ENCODE measurements at regions not wholly inside any gene's neighbourhood (a gene's known extent, or its start where the extent isn't known, plus 50 kb on each side); places are given as distances from the start of the nearest gene placed in this dataset.

- Histone ChIP-seq H3K4me3 (ENCODE audit: control insufficient read depth in 1 of 7, extremely low read depth in 1 of 7, insufficient read depth in 4 of 7, low read depth in 2 of 7, low read length in 6 of 7) (no peak overlapping the region), H3K27ac (ENCODE audit: insufficient read depth in 1 of 2, low read depth in 1 of 2, low read length in 2 of 2, poor library complexity in 1 of 2, severe bottlenecking in 2 of 2) (no peak overlapping the region), H3K36me3 (ENCODE audit: control insufficient read depth in 4 of 4, insufficient read depth in 4 of 4, low read length in 3 of 4) (no peaks in the 10 kb centered on the region), H3K27me3 (replicated peaks in 2 of 5; ENCODE audit: control insufficient read depth in 4 of 5, insufficient read depth in 5 of 5, low read length in 4 of 5) (no peaks in the 10 kb centered on the region), H3K4me1 (ENCODE audit: control extremely low read depth in 1 of 4, control insufficient read depth in 4 of 4, insufficient read depth in 4 of 4, low read length in 3 of 4) (peaks cover 0 to 19% (median 11%) of the 10 kb centered on the region in 4 experiments), H3K9me3 (ENCODE audit: control extremely low read depth in 1 of 5, control insufficient read depth in 4 of 5, insufficient read depth in 2 of 5, low read depth in 1 of 5, low read length in 4 of 5) (no peaks in the 10 kb centered on the region)
- 98% methylated on average over 10 of the region's 10 CpGs for WGBS (ENCODE audit: insufficient coverage)
- CTCF ChIA-PET: no interaction called here
- POLR2A ChIA-PET: no interaction called here
- no peak for DNase-seq
Measured at GRCh38 chr6:108739496-108740330, 108.5 kb upstream of the ARMC2 start.

- ChIA-PET POLR2A (no interaction called here), CTCF (interaction anchor here (0.7 to 1.3 kb wide), 4 partner anchors 9 to 169 kb away, joined by 3 to 5 read pairs (median 3); no protein-coding TSS in a partner anchor)
- H3K4me1 ChIP-seq (ENCODE audit: control extremely low read depth in 1 of 4, control insufficient read depth in 4 of 4, insufficient read depth in 4 of 4, low read length in 3 of 4): peaks cover 0 to 19% (median 11%) of the 10 kb centered on the region in 4 experiments
- H3K27ac ChIP-seq (ENCODE audit: insufficient read depth in 1 of 2, low read depth in 1 of 2, low read length in 2 of 2, poor library complexity in 1 of 2, severe bottlenecking in 2 of 2): no peak overlapping the region
- DNase-seq: no peak
- H3K9me3 ChIP-seq (ENCODE audit: control extremely low read depth in 1 of 5, control insufficient read depth in 4 of 5, insufficient read depth in 2 of 5, low read depth in 1 of 5, low read length in 4 of 5): no peaks in the 10 kb centered on the region
- peak overlapping the region in 2 of 7 experiments; percentile 2 to 36 for H3K4me3 ChIP-seq (ENCODE audit: control insufficient read depth in 1 of 7, extremely low read depth in 1 of 7, insufficient read depth in 4 of 7, low read depth in 2 of 7, low read length in 6 of 7)
- no peaks in the 10 kb centered on the region for H3K36me3 ChIP-seq (ENCODE audit: control insufficient read depth in 4 of 4, insufficient read depth in 4 of 4, low read length in 3 of 4)
- H3K27me3 ChIP-seq (replicated peaks in 2 of 5; ENCODE audit: control insufficient read depth in 4 of 5, insufficient read depth in 5 of 5, low read length in 4 of 5): no peaks in the 10 kb centered on the region
- WGBS (ENCODE audit: insufficient coverage): 100% methylated on average over 1 of the region's 9 CpGs
Measured at GRCh38 chr6:108741331-108741989, 106.8 kb upstream of the ARMC2 start.

- peaks cover 0 to 19% (median 10%) of the 10 kb centered on the region in 4 experiments for H3K4me1 ChIP-seq (ENCODE audit: control extremely low read depth in 1 of 4, control insufficient read depth in 4 of 4, insufficient read depth in 4 of 4, low read length in 3 of 4)
- H3K9me3 ChIP-seq (ENCODE audit: control extremely low read depth in 1 of 5, control insufficient read depth in 4 of 5, insufficient read depth in 2 of 5, low read depth in 1 of 5, low read length in 4 of 5): no peaks in the 10 kb centered on the region
- H3K27ac ChIP-seq (ENCODE audit: insufficient read depth in 1 of 2, low read depth in 1 of 2, low read length in 2 of 2, poor library complexity in 1 of 2, severe bottlenecking in 2 of 2): no peak overlapping the region
- H3K4me3 ChIP-seq (ENCODE audit: control insufficient read depth in 1 of 7, extremely low read depth in 1 of 7, insufficient read depth in 4 of 7, low read depth in 2 of 7, low read length in 6 of 7): peak overlapping the region in 2 of 7 experiments; percentile 2 to 36
- DNase-seq: peak; percentile 71 to 93 (median 90)
- ChIA-PET POLR2A (no interaction called here), CTCF (no interaction called here)
- WGBS (ENCODE audit: insufficient coverage): 29% methylated on average over 2 of the region's 2 CpGs
- H3K36me3 ChIP-seq (ENCODE audit: control insufficient read depth in 4 of 4, insufficient read depth in 4 of 4, low read length in 3 of 4): no peaks in the 10 kb centered on the region
- H3K27me3 ChIP-seq (replicated peaks in 2 of 5; ENCODE audit: control insufficient read depth in 4 of 5, insufficient read depth in 5 of 5, low read length in 4 of 5): no peaks in the 10 kb centered on the region
Measured at GRCh38 chr6:108742041-108742440, 106.2 kb upstream of the ARMC2 start.

GRCh38 chr6:108744244-108744972 is 103.8 kb upstream of the ARMC2 start:
- no peak overlapping the region for H3K27ac ChIP-seq (ENCODE audit: insufficient read depth in 1 of 2, low read depth in 1 of 2, low read length in 2 of 2, poor library complexity in 1 of 2, severe bottlenecking in 2 of 2)
- no peaks in the 10 kb centered on the region for H3K27me3 ChIP-seq (replicated peaks in 2 of 5; ENCODE audit: control insufficient read depth in 4 of 5, insufficient read depth in 5 of 5, low read length in 4 of 5)
- CTCF ChIA-PET: no interaction called here
- no peak overlapping the region for H3K4me3 ChIP-seq (ENCODE audit: control insufficient read depth in 1 of 7, extremely low read depth in 1 of 7, insufficient read depth in 4 of 7, low read depth in 2 of 7, low read length in 6 of 7)
- 96% methylated on average over 4 of the region's 8 CpGs for WGBS (ENCODE audit: insufficient coverage)
- POLR2A ChIA-PET: interaction anchor here (0.6 kb wide), 1 partner anchor 19 kb away, joined by 3 read pairs; no protein-coding TSS in a partner anchor
- no peaks in the 10 kb centered on the region for H3K36me3 ChIP-seq (ENCODE audit: control insufficient read depth in 4 of 4, insufficient read depth in 4 of 4, low read length in 3 of 4)
- DNase-seq: no peak
- no peaks in the 10 kb centered on the region for H3K9me3 ChIP-seq (ENCODE audit: control extremely low read depth in 1 of 5, control insufficient read depth in 4 of 5, insufficient read depth in 2 of 5, low read depth in 1 of 5, low read length in 4 of 5)
- H3K4me1 ChIP-seq (ENCODE audit: control extremely low read depth in 1 of 4, control insufficient read depth in 4 of 4, insufficient read depth in 4 of 4, low read length in 3 of 4): peaks cover 0 to 14% (median 8%) of the 10 kb centered on the region in 4 experiments

GRCh38 chr6:108744996-108745395 is 103.2 kb upstream of the ARMC2 start:
- POLR2A ChIA-PET: no interaction called here

GRCh38 chr6:108745664-108746336 is 102.4 kb upstream of the ARMC2 start:
- no peaks in the 10 kb centered on the region for H3K36me3 ChIP-seq (ENCODE audit: control insufficient read depth in 4 of 4, insufficient read depth in 4 of 4, low read length in 3 of 4)
- DNase-seq: no peak
- ChIA-PET POLR2A (no interaction called here), CTCF (no interaction called here)
- peaks cover 0 to 14% (median 8%) of the 10 kb centered on the region in 4 experiments for H3K4me1 ChIP-seq (ENCODE audit: control extremely low read depth in 1 of 4, control insufficient read depth in 4 of 4, insufficient read depth in 4 of 4, low read length in 3 of 4)
- H3K27me3 ChIP-seq (replicated peaks in 2 of 5; ENCODE audit: control insufficient read depth in 4 of 5, insufficient read depth in 5 of 5, low read length in 4 of 5): no peaks in the 10 kb centered on the region
- H3K27ac ChIP-seq (ENCODE audit: insufficient read depth in 1 of 2, low read depth in 1 of 2, low read length in 2 of 2, poor library complexity in 1 of 2, severe bottlenecking in 2 of 2): no peak overlapping the region
- no CpG with 5 or more reads among the region's 2 CpGs for WGBS (ENCODE audit: insufficient coverage)
- H3K9me3 ChIP-seq (ENCODE audit: control extremely low read depth in 1 of 5, control insufficient read depth in 4 of 5, insufficient read depth in 2 of 5, low read depth in 1 of 5, low read length in 4 of 5): no peaks in the 10 kb centered on the region
- H3K4me3 ChIP-seq (ENCODE audit: control insufficient read depth in 1 of 7, extremely low read depth in 1 of 7, insufficient read depth in 4 of 7, low read depth in 2 of 7, low read length in 6 of 7): no peak overlapping the region

More at GRCh38 chr6:108744996-108745395, 103.2 kb upstream of the ARMC2 start:
- Histone ChIP-seq H3K4me3 (ENCODE audit: control insufficient read depth in 1 of 7, extremely low read depth in 1 of 7, insufficient read depth in 4 of 7, low read depth in 2 of 7, low read length in 6 of 7) (no peak overlapping the region), H3K27me3 (replicated peaks in 2 of 5; ENCODE audit: control insufficient read depth in 4 of 5, insufficient read depth in 5 of 5, low read length in 4 of 5) (no peaks in the 10 kb centered on the region), H3K9me3 (ENCODE audit: control extremely low read depth in 1 of 5, control insufficient read depth in 4 of 5, insufficient read depth in 2 of 5, low read depth in 1 of 5, low read length in 4 of 5) (no peaks in the 10 kb centered on the region), H3K36me3 (ENCODE audit: control insufficient read depth in 4 of 4, insufficient read depth in 4 of 4, low read length in 3 of 4) (no peaks in the 10 kb centered on the region), H3K4me1 (ENCODE audit: control extremely low read depth in 1 of 4, control insufficient read depth in 4 of 4, insufficient read depth in 4 of 4, low read length in 3 of 4) (peaks cover 0 to 14% (median 8%) of the 10 kb centered on the region in 4 experiments), H3K27ac (ENCODE audit: insufficient read depth in 1 of 2, low read depth in 1 of 2, low read length in 2 of 2, poor library complexity in 1 of 2, severe bottlenecking in 2 of 2) (no peak overlapping the region)
- CTCF ChIA-PET: no interaction called here
- DNase-seq: no peak
- 94% methylated on average over 5 of the region's 5 CpGs for WGBS (ENCODE audit: insufficient coverage)
